ENCODE measurements at regions not wholly inside any gene's neighbourhood (a gene's known extent, or its start where the extent isn't known, plus 50 kb on each side); places are given as distances from the start of the nearest gene placed in this dataset.

- no peak for TF ChIP-seq CTCF (IDR thresholded peaks at IDR 0.05; ENCODE audit: low read depth, low read length)
- TF ChIP-seq POLR2A (IDR thresholded peaks at IDR 0.05; ENCODE audit: extremely low read depth, insufficient read length) = no peak
- TF ChIP-seq MAX (IDR thresholded peaks at IDR 0.05; ENCODE audit: low read depth, low read length) = no peak
Observed at GRCh38 chr18:11380968-11381367, 228.4 kb upstream of the SLC35G4 start.
